Chondrocyte (in vitro differentiated cells): ENCODE measurements at regions not wholly inside any gene's neighbourhood (a gene's known extent, or its start where the extent isn't known, plus 50 kb on each side); places are given as distances from the start of the nearest gene placed in this dataset.

ENCODE experiments used
- DNase-seq: peaks from one replicate; pipeline ENCODE4 v3.0.0; 2021; ENCODE audit warnings: mixed read lengths, low spot score
- H3K27ac Mint-ChIP-seq: one replicate; pipeline ENCODE4 v1.8.0; 2021; ENCODE audit warnings: mild to moderate bottlenecking, moderate library complexity, mixed read lengths; ENCODE audit not compliant: unreplicated experiment
- H3K27me3 Mint-ChIP-seq: 2 replicates; pipeline ENCODE4 v1.8.0; 2021; ENCODE audit warnings: low read depth, mixed read lengths
- H3K36me3 Mint-ChIP-seq: 2 replicates; pipeline ENCODE4 v1.8.0; 2021; ENCODE audit warnings: low read depth, mixed read lengths
- H3K4me1 Mint-ChIP-seq: 2 replicates; pipeline ENCODE4 v1.8.0; 2021; ENCODE audit warnings: low read depth, mild to moderate bottlenecking, mixed read lengths
- H3K4me3 Mint-ChIP-seq: one replicate; pipeline ENCODE4 v1.8.0; 2021; ENCODE audit warnings: mild to moderate bottlenecking, moderate library complexity, mixed read lengths; ENCODE audit not compliant: unreplicated experiment
- H3K9me3 Mint-ChIP-seq: 2 replicates; pipeline ENCODE4 v1.8.0; 2021; ENCODE audit warnings: low read depth, mixed read lengths
- TF ChIP-seq, protein P1 (sequence below): fragments of 200-600 bp; sonication (generic); IDR thresholded peaks from 2 replicates; pipeline ENCODE4 v1.5.0; 2021; ENCODE audit warnings: antibody characterized with exemption, mild to moderate bottlenecking, moderate library complexity

DNA sequence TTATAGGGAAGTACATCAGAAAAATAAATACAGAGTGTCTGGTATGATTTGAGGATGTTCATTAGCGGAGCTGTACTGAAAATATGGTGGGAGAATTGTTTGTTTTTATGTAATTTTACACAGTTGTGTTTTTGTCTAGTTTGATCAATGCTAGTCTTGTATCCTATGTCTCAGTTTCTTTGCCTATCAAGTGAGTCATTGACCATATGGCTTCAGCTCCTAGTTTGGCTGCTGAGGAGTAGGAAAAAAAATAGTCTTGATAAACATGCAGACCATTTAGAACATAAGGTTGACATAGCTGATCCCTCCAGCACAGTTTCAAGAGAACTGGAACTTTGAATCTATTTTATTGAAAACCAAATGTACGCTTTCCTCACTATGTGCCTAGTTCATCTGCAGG is 1292.1 kb upstream of the FLRT2 start:
- no peak overlapping the region for H3K4me3 Mint-ChIP-seq
- no peak for DNase-seq
- H3K4me1 Mint-ChIP-seq, result no peaks in the 10 kb centered on the region
- TF ChIP-seq, protein P1, sequence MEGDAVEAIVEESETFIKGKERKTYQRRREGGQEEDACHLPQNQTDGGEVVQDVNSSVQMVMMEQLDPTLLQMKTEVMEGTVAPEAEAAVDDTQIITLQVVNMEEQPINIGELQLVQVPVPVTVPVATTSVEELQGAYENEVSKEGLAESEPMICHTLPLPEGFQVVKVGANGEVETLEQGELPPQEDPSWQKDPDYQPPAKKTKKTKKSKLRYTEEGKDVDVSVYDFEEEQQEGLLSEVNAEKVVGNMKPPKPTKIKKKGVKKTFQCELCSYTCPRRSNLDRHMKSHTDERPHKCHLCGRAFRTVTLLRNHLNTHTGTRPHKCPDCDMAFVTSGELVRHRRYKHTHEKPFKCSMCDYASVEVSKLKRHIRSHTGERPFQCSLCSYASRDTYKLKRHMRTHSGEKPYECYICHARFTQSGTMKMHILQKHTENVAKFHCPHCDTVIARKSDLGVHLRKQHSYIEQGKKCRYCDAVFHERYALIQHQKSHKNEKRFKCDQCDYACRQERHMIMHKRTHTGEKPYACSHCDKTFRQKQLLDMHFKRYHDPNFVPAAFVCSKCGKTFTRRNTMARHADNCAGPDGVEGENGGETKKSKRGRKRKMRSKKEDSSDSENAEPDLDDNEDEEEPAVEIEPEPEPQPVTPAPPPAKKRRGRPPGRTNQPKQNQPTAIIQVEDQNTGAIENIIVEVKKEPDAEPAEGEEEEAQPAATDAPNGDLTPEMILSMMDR, result no peak
- H3K27me3 Mint-ChIP-seq, result no peaks in the 10 kb centered on the region
- peaks cover 4% of the 10 kb centered on the region for H3K9me3 Mint-ChIP-seq
- H3K36me3 Mint-ChIP-seq, result no peaks in the 10 kb centered on the region
- H3K27ac Mint-ChIP-seq, result no peak overlapping the region

DNA sequence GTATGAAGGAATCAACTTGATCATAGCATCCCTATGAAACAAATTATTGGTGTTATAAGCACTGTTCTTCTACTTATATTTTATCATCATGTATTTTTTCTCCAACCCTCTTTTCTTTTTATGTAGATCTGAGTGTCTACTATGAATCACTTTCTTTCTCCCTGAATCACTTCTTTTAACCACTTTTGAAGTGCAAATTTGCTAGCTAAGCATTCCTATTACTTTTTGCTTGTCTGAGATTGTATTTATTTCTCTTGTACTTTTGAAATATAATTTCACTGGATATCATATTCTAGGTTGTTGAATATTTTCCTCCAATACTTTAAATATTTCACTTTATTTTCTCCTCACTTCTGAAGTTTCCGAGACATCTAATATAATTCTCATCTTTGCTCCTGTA is 1282.3 kb upstream of the FLRT2 start:
- no peak for DNase-seq
- Mint-ChIP-seq H3K36me3 (no peaks in the 10 kb centered on the region), H3K27ac (no peak overlapping the region), H3K4me1 (peaks cover 11% of the 10 kb centered on the region), H3K9me3 (no peaks in the 10 kb centered on the region), H3K27me3 (no peaks in the 10 kb centered on the region), H3K4me3 (no peak overlapping the region)
- TF ChIP-seq, protein P1, result no peak

DNA sequence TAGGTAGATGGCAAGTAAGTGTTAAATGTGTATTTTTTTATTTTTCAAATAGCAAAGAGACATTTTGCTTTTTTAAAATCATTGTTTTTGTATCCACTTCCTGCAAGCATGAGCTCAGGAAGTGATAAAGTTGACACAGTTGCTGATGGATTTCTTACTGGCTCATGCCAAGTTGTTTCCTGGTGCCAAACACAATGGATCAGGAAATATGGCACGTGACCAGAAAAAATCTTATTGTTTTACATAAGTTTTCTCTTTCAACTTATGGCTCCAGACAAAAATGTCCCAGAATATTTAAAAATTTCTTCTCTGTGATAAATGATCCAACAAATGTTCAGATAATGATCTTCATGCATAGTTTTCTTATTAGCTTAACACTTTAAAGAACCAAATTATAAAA is 1279.1 kb upstream of the FLRT2 start:
- DNase-seq, result no peak
- Mint-ChIP-seq H3K9me3 (no peaks in the 10 kb centered on the region), H3K27me3 (no peaks in the 10 kb centered on the region), H3K36me3 (no peaks in the 10 kb centered on the region), H3K4me3 (no peak overlapping the region), H3K27ac (no peak overlapping the region), H3K4me1 (peaks cover 22% of the 10 kb centered on the region)
- TF ChIP-seq, protein P1, result no peak

DNA sequence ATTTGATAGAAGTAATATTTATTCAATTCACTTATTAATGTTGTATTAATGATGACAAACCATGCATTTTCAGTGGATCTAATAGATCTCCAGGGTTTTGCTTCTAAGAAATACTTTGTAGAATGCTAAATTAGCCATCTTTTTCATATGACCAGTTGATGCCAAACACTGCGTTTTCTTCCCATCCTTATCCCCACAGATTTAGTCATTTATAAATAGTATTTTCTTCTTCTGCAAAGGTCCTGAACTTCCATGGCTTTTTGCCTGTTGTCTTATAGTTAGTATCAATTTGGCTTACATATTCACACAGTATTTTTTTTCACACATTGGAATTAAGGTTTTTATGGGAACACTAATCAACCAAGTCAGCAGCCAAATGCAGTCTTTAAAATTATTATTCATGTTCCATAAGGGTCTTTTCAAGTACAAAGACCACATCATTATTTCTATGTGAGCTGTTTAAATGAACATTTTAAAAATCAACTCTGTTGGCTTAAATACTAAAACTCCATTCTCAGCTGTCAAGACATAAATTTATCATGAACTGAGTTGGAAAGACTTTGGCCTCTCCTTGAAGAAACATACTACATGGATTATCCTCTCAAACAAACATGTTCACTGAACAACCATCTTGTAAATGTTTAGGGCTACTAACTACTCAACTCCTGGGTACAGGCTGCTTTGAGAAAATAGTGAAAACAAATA is 1278.4 kb upstream of the FLRT2 start:
- TF ChIP-seq, protein P1, result no peak
- H3K4me3 Mint-ChIP-seq, result no peak overlapping the region
- no peak overlapping the region for H3K27ac Mint-ChIP-seq
- no peaks in the 10 kb centered on the region for H3K36me3 Mint-ChIP-seq
- peaks cover 22% of the 10 kb centered on the region for H3K4me1 Mint-ChIP-seq
- no peaks in the 10 kb centered on the region for H3K9me3 Mint-ChIP-seq
- H3K27me3 Mint-ChIP-seq, result no peaks in the 10 kb centered on the region
- DNase-seq, result no peak

DNA sequence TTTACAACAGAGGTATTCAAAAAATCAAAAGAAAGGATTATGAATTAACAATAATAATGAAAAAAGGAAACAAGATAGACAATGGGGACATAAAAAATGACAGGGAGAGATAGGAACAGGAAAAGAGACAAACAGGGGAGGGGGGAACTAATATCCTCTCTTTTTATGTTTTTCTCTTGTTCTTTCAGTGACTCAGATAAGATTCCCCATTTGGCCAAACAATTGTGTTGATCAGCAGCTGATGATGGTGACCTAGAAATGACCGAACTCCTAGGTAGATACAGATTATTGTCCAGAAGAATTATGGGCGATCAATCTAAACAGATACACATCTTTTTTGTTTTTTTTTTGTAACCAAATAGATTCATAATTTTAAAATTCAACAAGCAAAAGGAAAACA is 1277.2 kb upstream of the FLRT2 start:
- no peaks in the 10 kb centered on the region for H3K9me3 Mint-ChIP-seq
- no peaks in the 10 kb centered on the region for H3K27me3 Mint-ChIP-seq
- no peak overlapping the region for H3K27ac Mint-ChIP-seq
- peaks cover 22% of the 10 kb centered on the region for H3K4me1 Mint-ChIP-seq
- no peak for DNase-seq
- TF ChIP-seq, protein P1, result no peak
- H3K4me3 Mint-ChIP-seq, result no peak overlapping the region
- no peaks in the 10 kb centered on the region for H3K36me3 Mint-ChIP-seq
